GM12874 (cell line): ENCODE measurements at regions not wholly inside any gene's neighbourhood (a gene's known extent, or its start where the extent isn't known, plus 50 kb on each side); places are given as distances from the start of the nearest gene placed in this dataset.

ENCODE experiments used
- CTCF ChIP-seq: IDR thresholded peaks from 2 replicates; pipeline ENCODE4 v1.5.1; 2011; ENCODE audit warnings: low read depth, mild to moderate bottlenecking, control low read depth, low read length, moderate library complexity; ENCODE audit not compliant: insufficient read depth

GRCh38 chr16:63323722-63324705 is 1287.8 kb upstream of the CDH8 start:
- TF ChIP-seq CTCF = no peak

- no peak for TF ChIP-seq CTCF
These were observed 1286.8 kb upstream of the CDH8 start for GRCh38 chr16:63323055-63323454.

GRCh38 chr16:63315229-63315628 is 1279.0 kb upstream of the CDH8 start:
- TF ChIP-seq CTCF = no peak

- no peak for TF ChIP-seq CTCF
These were observed 1276.1 kb upstream of the CDH8 start for GRCh38 chr16:63312346-63312745.

GRCh38 chr16:63311313-63311712 is 1275.1 kb upstream of the CDH8 start:
- TF ChIP-seq CTCF = no peak

GRCh38 chr16:63302811-63303210 is 1266.6 kb upstream of the CDH8 start:
- TF ChIP-seq CTCF = no peak

GRCh38 chr16:63301349-63301748 is 1265.1 kb upstream of the CDH8 start:
- no peak for TF ChIP-seq CTCF
